CD14-positive monocyte (primary cell): ENCODE measurements at regions not wholly inside any gene's neighbourhood (a gene's known extent, or its start where the extent isn't known, plus 50 kb on each side); places are given as distances from the start of the nearest gene placed in this dataset.

ENCODE experiments used
- DNase-seq, 3 donors: peaks; one replicate each; pipeline ENCODE4 v3.0.0-alpha.2; 2011 to 2022
- H2AFZ ChIP-seq: 2 replicates; pipeline ENCODE4 v1.6.0; 2012; ENCODE audit warnings: mild to moderate bottlenecking, low read depth, low read length, inconsistent platforms; ENCODE audit not compliant: insufficient read depth, poor library complexity, severe bottlenecking
- H3K27ac ChIP-seq, 2 donors: 1 replicate in 1 of 2; 2 replicates in 1 of 2; pipeline ENCODE4 v1.5.1; 2012 to 2013; ENCODE audit warnings: low read length in 2 of 2, control low read depth in 1 of 2, inconsistent platforms in 1 of 2, low read depth in 1 of 2, mild to moderate bottlenecking in 1 of 2
- H3K27me3 ChIP-seq, 2 donors: one replicate each; pipeline versions ENCODE4 v1.6.0 to v1.6.1; 2011 to 2013; ENCODE audit warnings: low read length in 2 of 2; ENCODE audit not compliant: control insufficient read depth in 2 of 2, insufficient read depth in 2 of 2
- H3K36me3 ChIP-seq, 2 donors: replicated peaks in 1 of 2; 1 replicate in 1 of 2; 2 replicates in 1 of 2; pipeline versions ENCODE4 v1.5.1 to v1.6.1; 2012 to 2013; ENCODE audit warnings: low read length in 2 of 2, control low read depth in 1 of 2, inconsistent platforms in 1 of 2, mild to moderate bottlenecking in 1 of 2; ENCODE audit not compliant: insufficient read depth in 2 of 2, control insufficient read depth in 1 of 2
- H3K4me1 ChIP-seq, 2 donors: 1 replicate in 1 of 2; 2 replicates in 1 of 2; pipeline versions ENCODE4 v1.5.1 to v1.6.1; 2012 to 2013; ENCODE audit warnings: low read length in 2 of 2, control low read depth in 1 of 2, inconsistent platforms in 1 of 2, mild to moderate bottlenecking in 1 of 2, moderate library complexity in 1 of 2; ENCODE audit not compliant: insufficient read depth in 2 of 2, control insufficient read depth in 1 of 2
- H3K4me2 ChIP-seq: replicated peaks from 2 replicates; pipeline ENCODE3; 2012; ENCODE audit warnings: low read length, moderate library complexity, mild to moderate bottlenecking; ENCODE audit not compliant: poor library complexity, severe bottlenecking; ENCODE audit errors: extremely low read depth
- H3K4me3 ChIP-seq, 3 experiments: fragments of 200-600 bp in 1 of 3; sonication (generic) in 1 of 3; replicated peaks in 1 of 3; 1 replicate in 2 of 3; 2 replicates in 1 of 3; pipeline ENCODE4 v1.5.1; 2011 to 2013; ENCODE audit warnings: low read length in 3 of 3, mild to moderate bottlenecking in 3 of 3, control low read depth in 2 of 3, low read depth in 2 of 3, inconsistent platforms in 1 of 3, moderate library complexity in 1 of 3
- H3K79me2 ChIP-seq: 2 replicates; pipeline ENCODE4 v1.6.0; 2012; ENCODE audit warnings: mild to moderate bottlenecking, control low read depth, inconsistent platforms, low read length, moderate library complexity; ENCODE audit not compliant: insufficient read depth
- H3K9ac ChIP-seq: 2 replicates; pipeline ENCODE4 v1.6.0; 2017; ENCODE audit warnings: low read length, mild to moderate bottlenecking; ENCODE audit not compliant: insufficient read depth, poor library complexity, severe bottlenecking
- H3K9me3 ChIP-seq, 2 donors: replicated peaks in 1 of 2; 1 replicate in 1 of 2; 2 replicates in 1 of 2; pipeline versions ENCODE4 v1.5.1 to v1.6.1; 2012 to 2013; ENCODE audit warnings: low read length in 2 of 2, control low read depth in 1 of 2; ENCODE audit not compliant: control insufficient read depth in 1 of 2, insufficient read depth in 1 of 2
- H4K20me1 ChIP-seq: 2 replicates; pipeline ENCODE4 v1.6.0; 2012; ENCODE audit warnings: mild to moderate bottlenecking, low read length, control low read depth, moderate library complexity; ENCODE audit not compliant: insufficient read depth
- H3K27ac Mint-ChIP-seq, 7 donors: one replicate each; pipeline ENCODE4 v1.8.0; 2020; ENCODE audit warnings: mild to moderate bottlenecking in 7 of 7, mixed read lengths in 7 of 7, moderate library complexity in 6 of 7, inconsistent platforms in 2 of 7
- H3K27me3 Mint-ChIP-seq, 3 donors: one replicate each; pipeline ENCODE4 v1.8.0; 2021 to 2022; ENCODE audit warnings: low read depth in 3 of 3, mild to moderate bottlenecking in 3 of 3, mixed read lengths in 3 of 3, moderate library complexity in 3 of 3, inconsistent platforms in 1 of 3
- H3K36me3 Mint-ChIP-seq, 2 donors: one replicate each; pipeline ENCODE4 v1.8.0; 2020; ENCODE audit warnings: mixed read lengths in 2 of 2, inconsistent platforms in 1 of 2, mild to moderate bottlenecking in 1 of 2
- H3K4me1 Mint-ChIP-seq: one replicate; pipeline ENCODE4 v1.8.0; 2020; ENCODE audit warnings: mild to moderate bottlenecking, mixed read lengths
- H3K4me3 Mint-ChIP-seq, 2 donors: one replicate each; pipeline ENCODE4 v1.8.0; 2020; ENCODE audit warnings: mild to moderate bottlenecking in 2 of 2, mixed read lengths in 2 of 2, moderate library complexity in 1 of 2
- H3K9me3 Mint-ChIP-seq, 7 donors: one replicate each; pipeline ENCODE4 v1.8.0; 2020 to 2022; ENCODE audit warnings: mixed read lengths in 7 of 7, mild to moderate bottlenecking in 6 of 7, moderate library complexity in 6 of 7, inconsistent platforms in 2 of 7
- WGBS: methylation state at CpG from one replicate; pipeline ENCODE4 v1.1.5; 2013; ENCODE audit warnings: missing lambda C conversion rate; ENCODE audit not compliant: insufficient coverage; 5-methylcytosine and 5-hydroxymethylcytosine counted together
- intact Hi-C, 2 donors: fragments of 100-400 bp; cut with micrococcal nuclease; formaldehyde crosslinking; loops; one replicate each; pipeline versions ENCODE4 v1.15.0 to v1.15.1; 2023
- TF ChIP-seq, protein P1 (sequence below): fragments of 200-600 bp; IDR thresholded peaks from one replicate; pipeline ENCODE4 v1.8.0; 2022; ENCODE audit warnings: antibody characterized with exemption, mild to moderate bottlenecking

DNA sequence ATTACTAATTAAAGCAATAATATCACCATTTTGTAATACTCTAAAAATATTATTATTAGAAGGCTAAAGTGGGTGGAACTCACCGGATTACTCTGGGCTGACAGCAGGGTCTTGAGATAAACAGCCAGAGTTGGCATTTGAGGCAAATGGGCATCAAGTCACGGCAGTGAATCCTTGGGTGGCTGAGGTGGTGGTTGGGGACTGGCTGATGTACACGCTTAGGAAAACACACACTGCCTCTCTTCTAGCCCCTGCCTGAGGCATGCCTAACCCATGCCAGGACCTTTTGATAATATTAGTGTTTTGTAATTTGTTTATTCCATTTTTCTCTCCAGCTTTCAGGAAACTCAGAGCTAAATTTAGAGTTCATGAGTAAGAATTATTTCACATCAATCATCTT is 76.8 kb downstream of the ACKR3 start:
- no peak overlapping the region for H3K9ac ChIP-seq
- H3K4me1 ChIP-seq = no peaks in the 10 kb centered on the region
- intact Hi-C loops = no loop called here
- H3K4me2 ChIP-seq = no peak overlapping the region
- H3K36me3 ChIP-seq = no peaks in the 10 kb centered on the region
- no peaks in the 10 kb centered on the region for H3K79me2 ChIP-seq
- peaks cover 1 to 29% (median 21%) of the 10 kb centered on the region in 7 donors for H3K9me3 Mint-ChIP-seq
- peaks cover 6 to 30% (median 17%) of the 10 kb centered on the region in 3 donors for H3K27me3 Mint-ChIP-seq
- H2AFZ ChIP-seq = no peak overlapping the region
- TF ChIP-seq, protein P1, sequence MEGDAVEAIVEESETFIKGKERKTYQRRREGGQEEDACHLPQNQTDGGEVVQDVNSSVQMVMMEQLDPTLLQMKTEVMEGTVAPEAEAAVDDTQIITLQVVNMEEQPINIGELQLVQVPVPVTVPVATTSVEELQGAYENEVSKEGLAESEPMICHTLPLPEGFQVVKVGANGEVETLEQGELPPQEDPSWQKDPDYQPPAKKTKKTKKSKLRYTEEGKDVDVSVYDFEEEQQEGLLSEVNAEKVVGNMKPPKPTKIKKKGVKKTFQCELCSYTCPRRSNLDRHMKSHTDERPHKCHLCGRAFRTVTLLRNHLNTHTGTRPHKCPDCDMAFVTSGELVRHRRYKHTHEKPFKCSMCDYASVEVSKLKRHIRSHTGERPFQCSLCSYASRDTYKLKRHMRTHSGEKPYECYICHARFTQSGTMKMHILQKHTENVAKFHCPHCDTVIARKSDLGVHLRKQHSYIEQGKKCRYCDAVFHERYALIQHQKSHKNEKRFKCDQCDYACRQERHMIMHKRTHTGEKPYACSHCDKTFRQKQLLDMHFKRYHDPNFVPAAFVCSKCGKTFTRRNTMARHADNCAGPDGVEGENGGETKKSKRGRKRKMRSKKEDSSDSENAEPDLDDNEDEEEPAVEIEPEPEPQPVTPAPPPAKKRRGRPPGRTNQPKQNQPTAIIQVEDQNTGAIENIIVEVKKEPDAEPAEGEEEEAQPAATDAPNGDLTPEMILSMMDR = no peak
- peaks cover 3 to 12% of the 10 kb centered on the region in 2 donors for H3K27me3 ChIP-seq
- no peaks in the 10 kb centered on the region for H4K20me1 ChIP-seq
- DNase-seq = no peak
- no peak overlapping the region for H3K4me3 Mint-ChIP-seq
- no peaks in the 10 kb centered on the region for H3K4me1 Mint-ChIP-seq
- no peak overlapping the region for H3K27ac Mint-ChIP-seq
- H3K27ac ChIP-seq = no peak overlapping the region
- no peaks in the 10 kb centered on the region for H3K36me3 Mint-ChIP-seq
- no peak overlapping the region for H3K4me3 ChIP-seq
- 100% methylated on average over 1 of the region's 3 CpGs for WGBS
- H3K9me3 ChIP-seq = peaks cover 5 to 9% of the 10 kb centered on the region in 2 donors

DNA sequence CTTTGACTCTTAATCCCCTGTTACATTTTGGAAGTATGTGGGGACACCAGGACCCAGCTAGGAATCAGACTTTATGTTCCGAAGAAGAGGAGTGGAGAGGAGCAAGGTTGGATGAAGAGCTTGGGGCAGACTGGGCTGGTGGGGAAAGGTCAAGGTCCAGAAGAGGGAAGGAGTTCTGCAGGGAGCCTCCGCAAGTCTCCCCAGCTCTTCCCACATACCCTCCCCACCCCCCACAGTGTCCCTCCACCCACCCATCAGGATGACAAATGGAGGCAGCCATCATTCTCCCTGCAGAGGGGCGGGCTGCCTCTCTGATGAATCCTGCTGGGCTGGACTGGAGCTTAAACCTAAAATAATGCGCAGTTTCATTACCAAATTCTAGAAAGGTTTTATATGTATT is 77.2 kb downstream of the ACKR3 start:
- Mint-ChIP-seq H3K27me3 (peaks cover 6 to 33% (median 20%) of the 10 kb centered on the region in 3 donors), H3K9me3 (peaks cover 0 to 27% (median 18%) of the 10 kb centered on the region in 7 donors), H3K4me1 (no peaks in the 10 kb centered on the region), H3K4me3 (no peak overlapping the region), H3K27ac (no peak overlapping the region), H3K36me3 (no peaks in the 10 kb centered on the region)
- intact Hi-C loops = no loop called here
- Histone ChIP-seq H3K4me3 (no peak overlapping the region), H3K79me2 (no peaks in the 10 kb centered on the region), H3K9me3 (peaks cover under 1 to 7% of the 10 kb centered on the region in 2 donors), H3K27ac (no peak overlapping the region), H3K9ac (no peak overlapping the region), H3K27me3 (peaks cover 3 to 12% of the 10 kb centered on the region in 2 donors), H3K4me2 (no peak overlapping the region), H3K36me3 (no peaks in the 10 kb centered on the region), H2AFZ (no peak overlapping the region), H4K20me1 (no peaks in the 10 kb centered on the region), H3K4me1 (no peaks in the 10 kb centered on the region)
- no peak for DNase-seq
- TF ChIP-seq, protein P1 = no peak
- WGBS = no CpG with 5 or more reads among the region's 4 CpGs
